ENCODE measurements at regions not wholly inside any gene's neighbourhood (a gene's known extent, or its start where the extent isn't known, plus 50 kb on each side); places are given as distances from the start of the nearest gene placed in this dataset.
"Not testable (repeated sequence)": the region's sequence is repeated elsewhere in the genome, so short reads cannot be mapped to it uniquely, and the experiment has no call there.

DNA sequence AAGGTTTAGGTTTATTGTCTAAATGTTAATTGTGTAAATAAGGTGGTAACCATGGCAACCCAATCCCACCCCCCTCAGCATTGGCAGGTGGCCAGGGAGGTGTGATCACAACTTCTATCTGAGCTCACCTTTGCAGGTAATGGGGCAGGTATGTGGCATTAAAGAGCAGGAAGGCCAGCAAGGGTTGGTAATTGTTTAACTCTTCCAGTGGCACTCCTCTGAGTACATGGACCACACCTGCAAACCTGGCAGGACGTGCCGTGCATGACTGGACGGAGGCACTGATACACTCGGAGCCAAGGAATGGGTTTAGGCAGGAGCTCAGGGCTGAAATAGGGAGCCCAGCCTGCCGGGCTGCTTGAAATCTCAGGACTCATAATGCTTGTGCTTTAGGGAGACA, 107.0 kb upstream of the BMP2 start:
- no peaks in the 10 kb centered on the region for H3K36me3 ChIP-seq (ENCODE audit: control insufficient read depth in 4 of 4, insufficient read depth in 4 of 4, low read length in 4 of 4)
- ATAC-seq (ENCODE audit: insufficient read depth, low FRiP score) (peak; percentile 32), DNase-seq (peak; percentile 23 to 64 (median 47))
- H3K9ac ChIP-seq (ENCODE audit: insufficient read depth in 1 of 2, low read length in 2 of 2) = no peak overlapping the region
- TF ChIP-seq, protein P1, sequence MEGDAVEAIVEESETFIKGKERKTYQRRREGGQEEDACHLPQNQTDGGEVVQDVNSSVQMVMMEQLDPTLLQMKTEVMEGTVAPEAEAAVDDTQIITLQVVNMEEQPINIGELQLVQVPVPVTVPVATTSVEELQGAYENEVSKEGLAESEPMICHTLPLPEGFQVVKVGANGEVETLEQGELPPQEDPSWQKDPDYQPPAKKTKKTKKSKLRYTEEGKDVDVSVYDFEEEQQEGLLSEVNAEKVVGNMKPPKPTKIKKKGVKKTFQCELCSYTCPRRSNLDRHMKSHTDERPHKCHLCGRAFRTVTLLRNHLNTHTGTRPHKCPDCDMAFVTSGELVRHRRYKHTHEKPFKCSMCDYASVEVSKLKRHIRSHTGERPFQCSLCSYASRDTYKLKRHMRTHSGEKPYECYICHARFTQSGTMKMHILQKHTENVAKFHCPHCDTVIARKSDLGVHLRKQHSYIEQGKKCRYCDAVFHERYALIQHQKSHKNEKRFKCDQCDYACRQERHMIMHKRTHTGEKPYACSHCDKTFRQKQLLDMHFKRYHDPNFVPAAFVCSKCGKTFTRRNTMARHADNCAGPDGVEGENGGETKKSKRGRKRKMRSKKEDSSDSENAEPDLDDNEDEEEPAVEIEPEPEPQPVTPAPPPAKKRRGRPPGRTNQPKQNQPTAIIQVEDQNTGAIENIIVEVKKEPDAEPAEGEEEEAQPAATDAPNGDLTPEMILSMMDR (IDR thresholded peaks at IDR 0.05; ENCODE audit: control extremely low read depth, extremely low read depth) = no peak
- peaks cover 0 to 5% (median 2%) of the 10 kb centered on the region in 4 donors for H3K9me3 ChIP-seq (ENCODE audit: control insufficient read depth in 4 of 4, insufficient read depth in 3 of 4, low read length in 3 of 4)
- no peak overlapping the region for H3K27ac ChIP-seq (ENCODE audit: low read depth in 1 of 2, low read length in 1 of 2)
- no peaks in the 10 kb centered on the region for H3K4me1 ChIP-seq (ENCODE audit: control insufficient read depth in 5 of 5, insufficient read depth in 5 of 5, low read length in 5 of 5)
- WGBS, 2 donors = 69 to 80% methylated on average over 5 of the region's 5 CpGs
- no peak overlapping the region for H3K4me3 ChIP-seq
- no peaks in the 10 kb centered on the region for H3K27me3 ChIP-seq (ENCODE audit: control insufficient read depth in 3 of 3, insufficient read depth in 3 of 3, low read length in 2 of 3)

DNA sequence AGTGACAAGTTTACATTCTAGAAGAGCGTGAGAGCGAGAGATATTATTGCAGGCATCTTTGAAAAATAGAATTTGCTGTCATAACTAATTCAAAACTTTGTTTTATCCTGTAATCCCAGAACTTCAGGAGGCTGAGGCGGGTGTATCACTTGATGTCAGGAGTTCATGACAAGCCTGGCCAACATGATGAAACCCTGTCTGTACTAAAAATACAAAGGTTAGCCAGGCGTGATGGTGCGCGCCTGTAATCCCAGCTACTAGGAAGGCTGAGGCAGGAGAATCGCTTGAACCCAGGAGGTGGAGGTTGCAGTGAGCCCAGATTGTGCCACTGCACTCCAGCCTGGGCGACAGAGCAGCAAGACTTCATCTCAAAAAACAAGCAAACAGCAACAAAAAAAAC, 108.6 kb upstream of the BMP2 start:
- WGBS, 2 donors = 90 to 92% methylated on average over 8 of the region's 8 CpGs
- not testable (repeated sequence) for H3K4me1 ChIP-seq (ENCODE audit: control insufficient read depth in 5 of 5, insufficient read depth in 5 of 5, low read length in 5 of 5); H3K9ac ChIP-seq (ENCODE audit: insufficient read depth in 1 of 2, low read length in 2 of 2); H3K9me3 ChIP-seq (ENCODE audit: control insufficient read depth in 4 of 4, insufficient read depth in 3 of 4, low read length in 3 of 4); H3K27ac ChIP-seq (ENCODE audit: low read depth in 1 of 2, low read length in 1 of 2); DNase-seq; H3K27me3 ChIP-seq (ENCODE audit: control insufficient read depth in 3 of 3, insufficient read depth in 3 of 3, low read length in 2 of 3); H3K36me3 ChIP-seq (ENCODE audit: control insufficient read depth in 4 of 4, insufficient read depth in 4 of 4, low read length in 4 of 4); ATAC-seq (ENCODE audit: insufficient read depth, low FRiP score); H3K4me3 ChIP-seq

DNA sequence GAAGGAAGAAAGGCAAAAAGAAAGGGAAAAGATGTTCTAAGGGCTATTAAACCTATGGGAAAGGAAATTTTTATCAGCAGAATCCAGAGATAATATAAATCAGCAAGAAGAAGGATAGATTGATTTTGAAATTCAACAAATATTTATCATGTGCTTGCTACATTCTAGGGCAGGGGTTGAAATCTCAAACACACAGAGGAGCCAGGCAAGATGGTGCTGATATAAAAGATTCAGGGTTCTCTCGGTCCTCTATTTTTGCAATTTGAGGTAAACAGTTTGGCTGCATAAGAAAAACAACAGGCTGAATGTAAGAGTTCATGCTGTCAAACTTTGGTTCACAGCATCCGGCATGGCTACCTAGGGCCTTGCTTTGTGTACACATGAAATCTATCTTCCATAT, 109.6 kb upstream of the BMP2 start:
- WGBS, 2 donors = 88 to 96% methylated on average over 2 of the region's 2 CpGs
- no peak for ATAC-seq (ENCODE audit: insufficient read depth, low FRiP score)
- Histone ChIP-seq H3K27me3 (ENCODE audit: control insufficient read depth in 3 of 3, insufficient read depth in 3 of 3, low read length in 2 of 3) (no peaks in the 10 kb centered on the region), H3K4me3 (no peak overlapping the region), H3K9me3 (ENCODE audit: control insufficient read depth in 4 of 4, insufficient read depth in 3 of 4, low read length in 3 of 4) (peaks cover 0 to 2% (median 0%) of the 10 kb centered on the region in 4 donors), H3K4me1 (ENCODE audit: control insufficient read depth in 5 of 5, insufficient read depth in 5 of 5, low read length in 5 of 5) (no peaks in the 10 kb centered on the region), H3K9ac (ENCODE audit: insufficient read depth in 1 of 2, low read length in 2 of 2) (no peak overlapping the region), H3K36me3 (ENCODE audit: control insufficient read depth in 4 of 4, insufficient read depth in 4 of 4, low read length in 4 of 4) (no peaks in the 10 kb centered on the region), H3K27ac (ENCODE audit: low read depth in 1 of 2, low read length in 1 of 2) (no peak overlapping the region)
- DNase-seq = no peak
- TF ChIP-seq, protein P1 (IDR thresholded peaks at IDR 0.05; ENCODE audit: control extremely low read depth, extremely low read depth) = no peak

DNA sequence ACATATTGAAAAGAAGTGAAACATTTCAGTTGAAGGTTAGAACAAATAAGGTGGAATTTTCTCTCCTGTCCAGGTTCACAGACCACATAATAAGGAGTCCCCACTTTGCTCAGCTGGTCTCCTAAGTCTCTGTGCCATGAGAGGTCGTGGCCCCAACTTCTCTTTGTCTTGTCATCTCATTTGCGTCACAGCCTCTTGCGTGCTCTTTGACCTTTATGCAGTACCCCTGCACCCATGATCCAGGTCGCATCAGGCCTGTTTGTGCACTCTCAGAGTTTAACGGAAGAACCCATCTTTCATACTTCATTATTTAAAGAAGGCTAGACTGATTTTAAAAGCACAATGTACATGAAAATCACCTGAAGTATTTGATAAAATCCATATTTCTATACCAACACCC, 110.4 kb upstream of the BMP2 start:
- Histone ChIP-seq H3K9ac (ENCODE audit: insufficient read depth in 1 of 2, low read length in 2 of 2) (no peak overlapping the region), H3K4me3 (no peak overlapping the region), H3K27ac (ENCODE audit: low read depth in 1 of 2, low read length in 1 of 2) (no peak overlapping the region), H3K27me3 (ENCODE audit: control insufficient read depth in 3 of 3, insufficient read depth in 3 of 3, low read length in 2 of 3) (no peaks in the 10 kb centered on the region), H3K36me3 (ENCODE audit: control insufficient read depth in 4 of 4, insufficient read depth in 4 of 4, low read length in 4 of 4) (no peaks in the 10 kb centered on the region), H3K9me3 (ENCODE audit: control insufficient read depth in 4 of 4, insufficient read depth in 3 of 4, low read length in 3 of 4) (peaks cover 0 to 2% (median 0%) of the 10 kb centered on the region in 4 donors), H3K4me1 (ENCODE audit: control insufficient read depth in 5 of 5, insufficient read depth in 5 of 5, low read length in 5 of 5) (no peaks in the 10 kb centered on the region)
- TF ChIP-seq, protein P1 (IDR thresholded peaks at IDR 0.05; ENCODE audit: control extremely low read depth, extremely low read depth) = no peak
- ATAC-seq (ENCODE audit: insufficient read depth, low FRiP score) (no peak), DNase-seq (no peak)
- WGBS, 2 donors = 89 to 91% methylated on average over 5 of the region's 5 CpGs
